Activated T-helper 1 cell treated with anti-CD3 and anti-CD28 coated beads, Interleukin-12 subunit alpha, Interleukin-12 subunit beta, Interleukin-2, Interleukin-4 antibody, amounts not matched to agents 30 ng/mL and 10 ng/mL and 1 ng/mL, durations not matched to agents 14 hours and 24 hours and 36 hours (primary cell): ENCODE measurements at regions not wholly inside any gene's neighbourhood (a gene's known extent, or its start where the extent isn't known, plus 50 kb on each side); places are given as distances from the start of the nearest gene placed in this dataset.
"Not testable (repeated sequence)": the region's sequence is repeated elsewhere in the genome, so short reads cannot be mapped to it uniquely, and the experiment has no call there.

Experiments used
- DNase-seq: peaks from one replicate; pipeline ENCODE4 v3.0.0; 2021; ENCODE audit warnings: low spot score
- H3K27ac Mint-ChIP-seq: one replicate; pipeline ENCODE4 v1.8.0; 2021; ENCODE audit warnings: mild to moderate bottlenecking, mixed read lengths
- H3K27me3 Mint-ChIP-seq: one replicate; pipeline ENCODE4 v1.8.0; 2022; ENCODE audit warnings: mild to moderate bottlenecking, moderate library complexity, mixed read lengths; ENCODE audit not compliant: insufficient read depth
- H3K36me3 Mint-ChIP-seq: one replicate; pipeline ENCODE4 v1.8.0; 2021; ENCODE audit warnings: low read depth, mixed read lengths
- H3K4me1 Mint-ChIP-seq: one replicate; pipeline ENCODE4 v1.8.0; 2021; ENCODE audit warnings: low read depth, mixed read lengths
- H3K4me3 Mint-ChIP-seq: one replicate; pipeline ENCODE4 v1.8.0; 2021; ENCODE audit warnings: mild to moderate bottlenecking, moderate library complexity, mixed read lengths
- H3K9me3 Mint-ChIP-seq: one replicate; pipeline ENCODE4 v1.8.0; 2021; ENCODE audit warnings: mixed read lengths
- intact Hi-C: fragments of 100-400 bp; cut with micrococcal nuclease; formaldehyde crosslinking; loops from one replicate; pipeline ENCODE4 v1.15.1; 2024

DNA sequence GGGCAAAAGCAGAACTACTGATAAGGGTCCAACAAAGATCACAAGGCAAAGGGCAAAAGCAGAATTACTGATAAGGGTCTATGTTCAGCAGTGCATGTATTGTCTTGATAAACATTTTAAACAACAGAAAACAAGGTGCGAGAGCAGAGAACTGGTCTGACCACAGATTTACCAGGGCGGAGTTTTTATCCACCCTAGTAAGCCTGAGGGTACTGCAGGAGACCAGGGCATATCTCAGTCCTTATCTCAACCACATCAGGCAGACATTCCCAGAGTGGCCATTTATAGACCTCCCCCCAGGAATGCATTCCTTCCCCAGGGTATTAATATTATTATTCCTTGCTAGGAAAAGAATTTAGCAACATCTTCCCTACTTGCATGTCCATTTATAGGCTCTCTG is 138.2 kb upstream of the EDNRB start:
- H3K36me3 Mint-ChIP-seq, H3K27me3 Mint-ChIP-seq, DNase-seq, H3K4me1 Mint-ChIP-seq, H3K4me3 Mint-ChIP-seq, H3K9me3 Mint-ChIP-seq, H3K27ac Mint-ChIP-seq, intact Hi-C loops: not testable (repeated sequence)

DNA sequence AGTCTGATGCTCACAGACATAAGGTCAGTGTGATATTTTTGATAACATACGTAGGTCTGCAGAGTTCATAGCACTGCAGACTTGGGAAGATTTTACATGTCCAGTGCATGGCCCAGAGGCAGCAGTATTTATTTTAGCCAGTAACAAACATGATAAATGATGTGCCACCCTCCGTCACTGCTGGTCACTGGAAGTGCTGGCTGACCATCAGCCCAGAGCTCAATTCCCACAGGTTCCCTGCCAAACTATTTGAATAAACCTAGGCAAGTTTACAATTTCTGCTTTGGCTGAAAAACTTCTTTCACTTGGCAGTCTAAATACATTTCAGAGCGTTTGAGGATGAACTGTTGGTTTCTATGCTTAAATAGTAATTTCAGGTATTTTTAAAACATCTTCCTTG is 135.5 kb upstream of the EDNRB start:
- no peak for DNase-seq
- no peaks in the 10 kb centered on the region for H3K4me1 Mint-ChIP-seq
- H3K36me3 Mint-ChIP-seq, result no peaks in the 10 kb centered on the region
- peaks cover 9% of the 10 kb centered on the region for H3K9me3 Mint-ChIP-seq
- H3K27me3 Mint-ChIP-seq, result peaks cover 2% of the 10 kb centered on the region
- H3K4me3 Mint-ChIP-seq, result no peak overlapping the region
- no peak overlapping the region for H3K27ac Mint-ChIP-seq
- intact Hi-C loops, result no loop called here

DNA sequence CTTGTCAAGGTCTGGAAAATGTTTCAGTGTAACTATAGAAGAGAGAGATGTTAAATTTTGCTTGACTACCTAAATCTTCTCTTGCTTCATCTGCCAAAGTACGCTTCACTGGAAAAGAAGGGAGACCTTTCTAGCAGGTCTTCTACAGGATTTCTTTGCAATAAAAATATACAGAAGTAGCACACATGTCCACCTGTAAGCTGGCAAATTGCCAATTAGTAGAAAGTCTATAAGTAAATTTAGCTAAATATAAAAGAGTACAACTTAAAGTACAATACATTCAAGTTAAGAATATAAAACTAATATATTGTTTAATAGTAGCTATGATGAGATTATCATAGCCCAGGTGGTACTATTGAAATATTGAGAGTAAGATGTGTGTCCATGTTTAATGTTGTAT is 128.5 kb upstream of the EDNRB start:
- Mint-ChIP-seq H3K9me3 (no peaks in the 10 kb centered on the region), H3K27ac (no peak overlapping the region), H3K27me3 (peaks cover 2% of the 10 kb centered on the region), H3K4me1 (no peaks in the 10 kb centered on the region), H3K36me3 (no peaks in the 10 kb centered on the region), H3K4me3 (no peak overlapping the region)
- intact Hi-C loops, result no loop called here
- no peak for DNase-seq

DNA sequence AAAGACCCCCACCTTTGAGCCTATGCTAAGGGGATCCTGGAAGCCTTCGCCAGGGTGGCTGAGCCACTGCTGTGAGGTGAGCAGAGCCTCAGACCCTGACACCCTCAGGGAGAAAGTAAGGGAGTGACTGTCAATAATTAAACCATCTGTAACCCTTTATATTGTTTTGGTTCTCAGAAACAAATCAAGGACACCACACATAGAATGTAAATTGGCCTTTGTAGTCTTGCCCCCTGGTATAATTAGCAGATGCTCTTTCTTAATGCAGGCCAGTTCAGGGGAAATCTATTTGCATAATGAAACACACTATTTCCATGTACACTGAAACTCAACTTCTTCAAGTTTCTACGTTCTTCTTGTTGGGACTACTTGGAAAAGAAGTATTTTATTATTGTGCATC is 127.7 kb upstream of the EDNRB start:
- H3K4me3 Mint-ChIP-seq, result no peak overlapping the region
- DNase-seq, result no peak
- no peaks in the 10 kb centered on the region for H3K4me1 Mint-ChIP-seq
- no peaks in the 10 kb centered on the region for H3K9me3 Mint-ChIP-seq
- no peaks in the 10 kb centered on the region for H3K27me3 Mint-ChIP-seq
- H3K36me3 Mint-ChIP-seq, result no peaks in the 10 kb centered on the region
- intact Hi-C loops, result no loop called here
- H3K27ac Mint-ChIP-seq, result no peak overlapping the region

DNA sequence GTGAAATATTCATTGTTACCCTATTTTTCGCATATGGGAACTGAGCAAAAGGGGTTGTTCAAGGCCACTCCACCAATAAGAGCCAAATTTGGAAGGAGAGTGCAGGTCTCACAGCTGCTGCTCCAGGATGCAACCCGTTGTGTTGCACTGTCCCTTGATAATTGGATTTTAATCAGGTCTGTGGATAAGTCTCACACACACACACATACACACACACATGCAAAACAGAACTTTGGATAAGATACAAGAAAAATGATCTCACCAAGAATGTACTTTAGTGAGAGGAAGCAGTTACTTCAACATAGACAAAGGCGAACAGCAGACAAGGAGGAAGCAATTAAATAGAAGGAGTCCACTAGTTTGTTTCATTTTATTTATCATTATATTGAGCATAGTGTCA is 127.3 kb upstream of the EDNRB start:
- DNase-seq, result no peak
- Mint-ChIP-seq H3K27ac (no peak overlapping the region), H3K4me1 (no peaks in the 10 kb centered on the region), H3K4me3 (no peak overlapping the region), H3K36me3 (no peaks in the 10 kb centered on the region), H3K9me3 (no peaks in the 10 kb centered on the region), H3K27me3 (no peaks in the 10 kb centered on the region)
- intact Hi-C loops, result no loop called here

DNA sequence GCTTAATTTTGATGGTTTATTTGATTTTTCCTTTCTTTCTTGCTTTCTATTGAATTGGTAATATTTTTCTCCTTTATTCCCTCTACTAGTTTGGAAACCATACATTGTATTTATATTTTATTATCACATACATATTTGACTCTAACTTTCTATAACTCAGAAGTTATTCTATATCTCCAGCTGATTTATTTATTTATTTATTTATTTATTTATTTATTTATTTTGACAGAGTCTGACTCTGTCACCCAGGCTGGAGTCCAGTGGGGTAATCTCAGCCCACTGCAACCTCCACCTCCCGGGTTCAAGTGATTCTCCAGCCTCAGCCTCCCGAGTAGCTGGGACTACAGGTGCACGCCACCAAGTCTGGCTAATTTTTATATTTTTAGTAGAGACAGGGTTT is 122.7 kb upstream of the EDNRB start:
- H3K27ac Mint-ChIP-seq, intact Hi-C loops: not testable (repeated sequence)

DNA sequence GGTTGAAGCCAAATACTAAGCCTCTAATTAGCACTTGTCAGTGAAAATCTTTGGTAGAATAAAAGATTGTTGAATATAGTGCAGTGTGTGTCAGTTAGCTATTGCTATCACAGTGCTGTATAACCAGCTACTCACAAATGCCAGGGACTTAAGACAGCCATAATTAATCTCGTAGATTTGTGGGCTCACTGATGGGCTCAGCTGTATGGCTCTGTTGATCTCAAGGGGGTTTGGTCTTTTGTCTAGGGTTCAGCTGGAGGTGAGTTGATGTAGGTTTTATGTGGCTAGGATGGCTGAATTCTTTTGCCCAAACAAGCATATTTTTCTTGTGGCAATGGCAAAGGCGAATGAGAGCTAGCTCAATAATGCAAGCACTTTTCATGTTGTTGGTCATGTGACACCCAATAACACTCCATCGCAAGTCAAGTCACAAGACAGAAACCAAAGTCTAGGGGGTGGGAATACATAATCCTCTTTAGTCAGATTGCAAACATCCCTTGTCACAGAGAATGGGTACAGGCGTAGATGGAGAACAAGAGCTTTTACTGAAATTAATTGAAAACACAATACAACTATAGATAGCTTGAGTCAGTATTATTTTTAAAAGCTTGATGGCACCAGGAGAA is 121.7 kb upstream of the EDNRB start:
- intact Hi-C loops, result no loop called here
- Mint-ChIP-seq H3K36me3 (no peaks in the 10 kb centered on the region), H3K27me3 (no peaks in the 10 kb centered on the region), H3K9me3 (no peaks in the 10 kb centered on the region), H3K4me1 (no peaks in the 10 kb centered on the region), H3K4me3 (no peak overlapping the region), H3K27ac (no peak overlapping the region)
- DNase-seq, result no peak

More for the DNA sequence above, 122.7 kb upstream of the EDNRB start:
- H3K27me3 Mint-ChIP-seq, H3K4me1 Mint-ChIP-seq, DNase-seq, H3K9me3 Mint-ChIP-seq, H3K4me3 Mint-ChIP-seq, H3K36me3 Mint-ChIP-seq: not testable (repeated sequence)

DNA sequence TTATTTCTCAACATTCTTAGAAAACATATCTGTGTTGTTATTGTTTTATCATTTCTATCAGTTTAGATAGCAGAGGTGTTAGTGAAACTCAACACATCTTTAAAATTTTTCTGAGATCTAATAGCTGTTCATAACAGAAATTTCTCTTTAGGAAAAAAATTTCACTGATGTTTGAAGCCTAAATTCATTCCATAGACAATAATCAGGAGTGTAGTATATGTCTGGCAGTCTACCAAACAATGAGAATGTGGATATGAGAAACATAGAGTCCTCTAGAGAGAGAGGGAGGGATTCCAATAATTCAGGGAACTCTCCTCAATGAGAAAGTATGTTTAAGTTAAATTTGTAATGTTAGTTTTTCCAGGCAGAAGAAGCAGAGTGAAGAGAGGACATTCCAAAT is 118.2 kb upstream of the EDNRB start:
- H3K27ac Mint-ChIP-seq, result no peak overlapping the region
- no peak overlapping the region for H3K4me3 Mint-ChIP-seq
- no peaks in the 10 kb centered on the region for H3K36me3 Mint-ChIP-seq
- H3K9me3 Mint-ChIP-seq, result no peaks in the 10 kb centered on the region
- intact Hi-C loops, result no loop called here
- no peaks in the 10 kb centered on the region for H3K27me3 Mint-ChIP-seq
- no peaks in the 10 kb centered on the region for H3K4me1 Mint-ChIP-seq
- DNase-seq, result no peak

DNA sequence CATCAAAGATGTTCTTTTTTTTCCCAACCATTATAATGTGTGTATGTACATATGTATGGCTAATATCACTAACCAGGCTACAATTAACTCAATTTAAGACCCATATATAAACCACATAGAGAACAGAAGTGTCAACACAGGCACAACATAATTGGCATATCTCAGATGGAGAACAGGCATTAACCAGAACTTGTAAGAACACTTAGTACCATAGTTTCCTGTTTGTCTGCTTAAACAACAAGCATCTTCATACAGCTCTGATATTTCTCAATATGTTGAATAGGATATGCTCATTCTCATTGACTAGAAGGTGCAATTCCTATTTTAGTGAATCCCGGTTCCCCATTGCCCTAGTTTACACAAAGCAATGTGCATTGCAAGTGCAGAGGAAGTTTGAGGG is 116.9 kb upstream of the EDNRB start:
- Mint-ChIP-seq H3K9me3 (no peaks in the 10 kb centered on the region), H3K36me3 (no peaks in the 10 kb centered on the region), H3K27me3 (no peaks in the 10 kb centered on the region), H3K4me3 (no peak overlapping the region), H3K4me1 (no peaks in the 10 kb centered on the region), H3K27ac (no peak overlapping the region)
- intact Hi-C loops, result no loop called here
- no peak for DNase-seq

DNA sequence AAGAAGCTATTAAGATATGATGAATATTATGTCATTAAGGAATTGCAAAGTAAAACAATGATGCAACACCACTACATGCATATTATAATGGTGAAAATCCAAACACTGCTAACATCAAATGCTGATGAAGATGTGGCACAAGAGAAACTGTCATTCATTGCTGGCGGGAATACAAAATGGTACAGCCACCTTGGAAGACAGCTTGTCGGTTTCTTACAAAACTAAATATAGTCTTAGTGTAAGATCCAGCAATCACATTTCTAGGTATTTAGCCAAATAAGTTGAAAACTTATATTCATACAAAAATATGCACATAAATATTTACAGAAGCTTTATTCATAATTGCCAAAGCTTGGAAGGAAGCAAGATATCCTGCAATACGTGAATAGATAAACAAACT is 114.9 kb upstream of the EDNRB start:
- H3K4me3 Mint-ChIP-seq, result no peak overlapping the region
- H3K27me3 Mint-ChIP-seq, result peaks cover 3% of the 10 kb centered on the region
- no peaks in the 10 kb centered on the region for H3K4me1 Mint-ChIP-seq
- H3K9me3 Mint-ChIP-seq, result no peaks in the 10 kb centered on the region
- intact Hi-C loops, result no loop called here
- DNase-seq, result no peak
- H3K36me3 Mint-ChIP-seq, result no peaks in the 10 kb centered on the region
- no peak overlapping the region for H3K27ac Mint-ChIP-seq

DNA sequence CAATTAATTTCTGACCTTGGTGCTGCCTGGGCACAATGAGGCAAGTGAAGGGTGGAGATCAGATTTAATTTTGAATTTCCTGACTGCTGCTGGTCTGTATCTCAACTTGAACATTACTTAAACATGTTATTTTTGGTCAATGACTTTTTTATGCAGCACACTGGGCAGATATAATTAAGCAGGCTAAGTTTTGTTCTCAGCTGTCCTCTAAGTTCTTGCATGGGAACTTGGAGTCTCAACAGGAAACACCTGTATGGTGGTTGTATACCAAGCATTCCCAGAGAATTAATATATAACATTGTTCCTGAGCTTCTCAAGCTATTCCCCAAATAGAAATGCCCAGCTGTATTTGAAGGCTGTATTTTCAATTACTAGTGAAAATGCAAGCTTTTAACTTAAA is 113.5 kb upstream of the EDNRB start:
- H3K4me1 Mint-ChIP-seq, result no peaks in the 10 kb centered on the region

DNA sequence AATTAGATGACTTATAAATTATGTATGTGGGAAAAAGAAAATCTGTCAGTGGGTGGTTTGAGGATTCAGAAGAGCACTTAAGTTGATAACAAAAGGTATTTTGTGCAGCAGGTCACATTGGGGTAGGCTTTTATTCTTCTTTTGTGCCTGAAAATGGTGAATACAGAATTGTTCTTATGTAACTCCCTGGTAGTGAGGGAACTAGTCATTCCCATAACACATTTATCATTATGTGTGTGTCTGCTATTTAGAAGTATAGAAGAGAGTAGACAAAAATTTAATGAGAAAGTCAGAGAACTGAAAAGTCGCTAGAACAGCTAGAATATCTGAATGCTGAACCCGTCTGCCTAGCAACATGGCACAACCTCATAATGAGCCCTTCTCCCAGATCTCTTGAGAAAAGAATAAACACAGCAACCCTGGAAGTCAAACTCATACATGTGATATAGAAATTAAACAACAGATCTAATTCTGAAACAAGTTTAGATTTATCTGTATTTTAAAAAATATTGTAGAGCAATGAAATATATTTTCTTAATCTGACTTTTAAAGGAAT is 111.8 kb upstream of the EDNRB start:
- Mint-ChIP-seq H3K36me3 (no peaks in the 10 kb centered on the region), H3K9me3 (no peaks in the 10 kb centered on the region), H3K27me3 (peaks cover 5% of the 10 kb centered on the region), H3K4me1 (no peaks in the 10 kb centered on the region), H3K27ac (no peak overlapping the region), H3K4me3 (no peak overlapping the region)
- intact Hi-C loops, result no loop called here
- DNase-seq, result no peak

More for the DNA sequence above, 113.5 kb upstream of the EDNRB start:
- peaks cover 3% of the 10 kb centered on the region for H3K27me3 Mint-ChIP-seq
- no peak overlapping the region for H3K27ac Mint-ChIP-seq
- H3K4me3 Mint-ChIP-seq, result no peak overlapping the region
- no peaks in the 10 kb centered on the region for H3K9me3 Mint-ChIP-seq
- no peak for DNase-seq
- intact Hi-C loops, result no loop called here
- H3K36me3 Mint-ChIP-seq, result no peaks in the 10 kb centered on the region

DNA sequence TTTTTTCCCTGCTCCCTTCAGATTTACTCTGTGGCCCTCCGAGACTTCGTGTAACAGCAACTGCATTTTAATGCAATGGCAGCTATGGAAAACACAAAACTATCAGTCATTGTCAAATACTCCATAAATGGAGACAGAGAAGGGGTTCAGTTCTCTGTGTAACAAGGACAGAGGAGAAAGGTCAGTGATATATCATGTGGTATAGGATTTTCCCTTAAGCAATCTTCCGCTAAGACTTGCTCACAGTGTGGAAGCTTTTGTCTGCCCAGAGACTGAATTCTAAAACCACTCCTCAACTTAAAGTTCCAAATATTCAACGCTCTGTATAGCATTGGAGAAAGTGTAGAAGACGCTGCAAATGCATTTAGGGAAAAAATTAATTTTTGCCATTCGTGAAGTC is 111.3 kb upstream of the EDNRB start:
- Mint-ChIP-seq H3K9me3 (no peaks in the 10 kb centered on the region), H3K4me3 (no peak overlapping the region), H3K27ac (no peak overlapping the region), H3K27me3 (peaks cover 5% of the 10 kb centered on the region), H3K36me3 (no peaks in the 10 kb centered on the region), H3K4me1 (no peaks in the 10 kb centered on the region)
- intact Hi-C loops, result no loop called here
- DNase-seq, result no peak

DNA sequence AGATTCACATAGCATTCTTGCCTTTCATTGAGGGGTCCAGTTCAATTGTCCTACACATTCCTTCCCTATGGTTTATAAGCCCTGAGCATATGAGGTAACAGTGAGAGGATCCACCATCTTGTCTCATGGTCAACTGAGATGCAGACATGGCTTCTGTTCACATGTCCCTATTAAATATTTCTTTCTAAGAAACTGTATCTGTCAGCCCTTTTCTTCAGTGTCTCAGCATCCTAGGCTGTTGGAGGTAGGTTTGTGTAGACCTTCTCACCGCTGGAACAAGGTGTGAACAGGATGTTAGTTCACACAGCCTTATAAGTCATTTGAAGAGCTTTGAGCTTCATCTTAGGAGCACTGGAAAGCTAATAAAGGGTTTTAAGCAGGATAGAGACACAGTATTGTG is 110.3 kb upstream of the EDNRB start:
- no peak overlapping the region for H3K4me3 Mint-ChIP-seq
- no peak overlapping the region for H3K27ac Mint-ChIP-seq
- peaks cover 9% of the 10 kb centered on the region for H3K27me3 Mint-ChIP-seq
- intact Hi-C loops, result no loop called here
- H3K36me3 Mint-ChIP-seq, result no peaks in the 10 kb centered on the region
- H3K4me1 Mint-ChIP-seq, result no peaks in the 10 kb centered on the region
- no peak for DNase-seq
- H3K9me3 Mint-ChIP-seq, result no peaks in the 10 kb centered on the region
